BJ (cell line): ENCODE measurements at regions not wholly inside any gene's neighbourhood (a gene's known extent, or its start where the extent isn't known, plus 50 kb on each side); places are given as distances from the start of the nearest gene placed in this dataset.

Experiments used
- CTCF ChIA-PET: fragments of 350-600 bp; formaldehyde crosslinking; extraction: SDS; loops from one replicate; lab custom pipeline; 2021; ENCODE audit warnings: antibody characterized with exemption, inconsistent platforms; lab: Yijun Ruan, JAX
- POLR2A ChIA-PET: fragments of 300-600 bp; sonication (Branson Sonifier 250); formaldehyde crosslinking; extraction: SDS; loops from one replicate; lab custom pipeline; 2021; ENCODE audit warnings: antibody characterized with exemption; lab: Charles Lee
- DNase-seq: peaks from one replicate; pipeline ENCODE4 v3.0.0-alpha.2; 2011; ENCODE audit warnings: low read depth
- H3K27me3 ChIP-seq: 2 replicates; pipeline ENCODE4 v1.6.0; 2011; ENCODE audit warnings: low read length; ENCODE audit not compliant: control insufficient read depth, insufficient read depth
- H3K36me3 ChIP-seq: 2 replicates; pipeline ENCODE4 v1.5.1; 2011; ENCODE audit warnings: low read length; ENCODE audit not compliant: control insufficient read depth, insufficient read depth
- H3K4me3 ChIP-seq: 2 replicates; pipeline ENCODE4 v1.5.1; 2011; ENCODE audit warnings: low read depth, mild to moderate bottlenecking, control low read depth, low read length
- TF ChIP-seq, protein P1 (sequence below): IDR thresholded peaks from 2 replicates; pipeline ENCODE4 v1.5.1; 2011; ENCODE audit warnings: low read depth, mild to moderate bottlenecking, control low read depth, inconsistent platforms, low read length, moderate library complexity; ENCODE audit not compliant: insufficient read depth

DNA sequence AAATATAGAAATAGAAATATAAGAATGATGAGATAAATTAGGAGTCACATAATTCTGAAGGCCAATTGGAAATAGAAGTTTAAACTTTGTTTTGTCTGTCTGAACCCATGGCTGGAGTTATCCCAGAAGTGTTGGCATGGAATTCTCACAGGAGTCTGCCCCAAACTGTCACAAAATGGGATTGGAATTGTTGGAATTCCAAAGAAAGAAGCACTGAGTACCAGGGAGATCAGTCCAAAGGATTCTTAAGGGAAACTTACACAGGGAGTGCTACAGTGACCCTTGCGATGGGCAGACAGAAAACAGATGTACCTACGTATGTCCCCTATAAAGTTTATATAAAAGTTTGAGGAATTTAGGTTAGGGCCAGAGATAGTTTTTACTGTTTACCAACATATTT is 1607.7 kb downstream of the ARAP2 start:
- Histone ChIP-seq H3K27me3 (no peaks in the 10 kb centered on the region), H3K4me3 (no peak overlapping the region), H3K36me3 (no peaks in the 10 kb centered on the region)
- DNase-seq: no peak
- POLR2A ChIA-PET: no interaction called here
- TF ChIP-seq, protein P1, sequence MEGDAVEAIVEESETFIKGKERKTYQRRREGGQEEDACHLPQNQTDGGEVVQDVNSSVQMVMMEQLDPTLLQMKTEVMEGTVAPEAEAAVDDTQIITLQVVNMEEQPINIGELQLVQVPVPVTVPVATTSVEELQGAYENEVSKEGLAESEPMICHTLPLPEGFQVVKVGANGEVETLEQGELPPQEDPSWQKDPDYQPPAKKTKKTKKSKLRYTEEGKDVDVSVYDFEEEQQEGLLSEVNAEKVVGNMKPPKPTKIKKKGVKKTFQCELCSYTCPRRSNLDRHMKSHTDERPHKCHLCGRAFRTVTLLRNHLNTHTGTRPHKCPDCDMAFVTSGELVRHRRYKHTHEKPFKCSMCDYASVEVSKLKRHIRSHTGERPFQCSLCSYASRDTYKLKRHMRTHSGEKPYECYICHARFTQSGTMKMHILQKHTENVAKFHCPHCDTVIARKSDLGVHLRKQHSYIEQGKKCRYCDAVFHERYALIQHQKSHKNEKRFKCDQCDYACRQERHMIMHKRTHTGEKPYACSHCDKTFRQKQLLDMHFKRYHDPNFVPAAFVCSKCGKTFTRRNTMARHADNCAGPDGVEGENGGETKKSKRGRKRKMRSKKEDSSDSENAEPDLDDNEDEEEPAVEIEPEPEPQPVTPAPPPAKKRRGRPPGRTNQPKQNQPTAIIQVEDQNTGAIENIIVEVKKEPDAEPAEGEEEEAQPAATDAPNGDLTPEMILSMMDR: no peak
- CTCF ChIA-PET: no interaction called here

DNA sequence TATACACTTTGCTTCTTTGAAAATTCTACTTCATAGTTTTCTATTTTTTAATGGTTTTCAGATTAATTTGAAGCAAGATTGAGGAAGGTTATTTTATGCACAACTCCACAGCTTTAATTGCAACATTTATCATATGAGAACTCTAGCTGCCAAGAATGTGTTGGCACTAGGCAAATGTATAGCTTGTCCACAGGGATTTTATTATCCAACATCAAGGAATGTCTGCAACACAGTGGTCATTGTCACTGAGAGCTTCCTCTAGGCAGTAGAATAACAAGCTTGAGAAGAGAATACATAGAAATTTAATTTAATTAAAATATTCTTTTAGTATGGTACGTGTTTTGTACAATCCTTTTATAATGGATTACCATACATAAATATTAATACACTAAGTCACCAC is 1600.8 kb downstream of the ARAP2 start:
- no peaks in the 10 kb centered on the region for H3K27me3 ChIP-seq
- no peaks in the 10 kb centered on the region for H3K36me3 ChIP-seq
- TF ChIP-seq, protein P1: no peak
- ChIA-PET CTCF (no interaction called here), POLR2A (no interaction called here)
- DNase-seq: no peak
- H3K4me3 ChIP-seq: no peak overlapping the region

DNA sequence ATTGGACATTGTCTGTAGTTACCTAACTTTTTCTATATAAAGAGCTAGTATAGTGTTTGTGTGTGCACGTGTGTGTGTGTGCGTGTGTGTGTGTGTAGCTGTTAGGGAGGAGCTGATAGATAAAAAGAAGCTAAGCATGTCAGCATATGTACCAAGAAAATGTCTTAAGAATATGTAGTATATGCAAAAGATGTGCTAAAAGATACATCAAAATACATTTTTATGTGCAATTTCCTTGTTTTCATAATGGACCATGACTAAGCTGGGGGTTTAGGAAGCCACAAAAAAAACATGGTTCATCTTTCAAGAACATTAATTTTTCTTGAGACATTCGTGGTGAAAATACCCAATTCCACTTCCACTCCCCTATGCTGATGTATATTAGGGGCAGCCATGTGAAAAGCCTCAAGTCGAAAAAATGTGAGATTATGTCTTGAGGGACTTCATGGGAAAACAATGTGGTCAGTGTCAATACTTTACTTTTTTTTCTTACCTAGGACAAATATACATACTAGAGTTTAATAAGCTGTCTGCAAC is 1599.7 kb downstream of the ARAP2 start:
- TF ChIP-seq, protein P1: no peak
- CTCF ChIA-PET: interaction anchor here (0.6 kb wide), 1 partner anchor 266 kb away, joined by 3 read pairs; no protein-coding TSS in a partner anchor

DNA sequence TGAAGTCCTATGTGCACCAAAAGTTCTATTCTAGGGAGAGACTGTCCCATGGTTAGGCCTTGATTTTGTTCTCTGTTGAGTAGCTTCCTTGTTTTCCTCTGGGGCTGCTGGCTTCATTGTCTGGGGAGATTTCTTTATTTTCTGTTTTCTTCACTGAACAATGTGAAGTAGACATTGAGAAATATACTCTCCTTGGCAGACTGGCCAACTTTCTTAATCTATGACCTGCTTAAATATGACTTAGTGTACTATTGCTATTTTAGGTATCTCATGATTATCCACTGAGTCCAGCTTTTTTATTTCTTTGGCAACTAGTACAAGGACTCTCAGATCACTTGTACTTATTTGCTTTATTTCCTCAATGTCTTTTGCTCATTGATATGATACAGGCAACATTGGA is 1594.6 kb downstream of the ARAP2 start:
- H3K27me3 ChIP-seq: no peaks in the 10 kb centered on the region
- POLR2A ChIA-PET: no interaction called here
- no peaks in the 10 kb centered on the region for H3K36me3 ChIP-seq
- TF ChIP-seq, protein P1: no peak
- H3K4me3 ChIP-seq: no peak overlapping the region
- CTCF ChIA-PET: no interaction called here
- DNase-seq: no peak

More for the DNA sequence above, 1599.7 kb downstream of the ARAP2 start:
- H3K4me3 ChIP-seq: no peak overlapping the region
- DNase-seq: no peak
- POLR2A ChIA-PET: no interaction called here
- no peaks in the 10 kb centered on the region for H3K27me3 ChIP-seq
- no peaks in the 10 kb centered on the region for H3K36me3 ChIP-seq

DNA sequence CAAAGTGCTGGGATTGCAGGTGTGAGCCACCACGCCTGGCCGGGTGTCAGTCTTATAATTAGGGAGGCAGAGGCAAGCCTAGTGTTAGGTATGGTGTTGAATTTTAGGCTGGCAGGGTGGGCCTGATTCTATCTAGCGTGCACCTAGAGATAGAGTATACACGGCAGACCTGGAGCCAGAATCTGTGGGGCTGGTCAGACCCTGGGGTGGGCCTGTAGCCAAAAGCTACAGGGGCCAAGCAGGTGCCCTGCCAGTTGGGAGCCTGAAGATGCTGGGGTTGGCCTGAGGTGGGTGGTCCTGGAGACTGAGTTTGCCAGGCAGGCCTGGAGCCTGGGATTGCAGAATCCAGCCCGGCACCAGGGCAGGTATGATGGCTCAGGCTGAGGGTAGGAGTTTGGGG is 1580.3 kb downstream of the ARAP2 start:
- Histone ChIP-seq H3K36me3 (no peaks in the 10 kb centered on the region), H3K27me3 (no peaks in the 10 kb centered on the region), H3K4me3 (no peak overlapping the region)
- ChIA-PET CTCF (no interaction called here), POLR2A (no interaction called here)
- TF ChIP-seq, protein P1: no peak
- DNase-seq: no peak
